OCI-LY7 (cell line): ENCODE measurements at regions not wholly inside any gene's neighbourhood (a gene's known extent, or its start where the extent isn't known, plus 50 kb on each side); places are given as distances from the start of the nearest gene placed in this dataset.

Experiments
- BruUV-seq: library from RNA; stranded (reverse); fragments of 400-500 nt; replicated peaks from 2 replicates; lab custom pipeline; 2021; lab: Mats Ljungman, UMichigan
- CTCF ChIA-PET: fragments of 300-600 bp; sonication (Branson Sonifier 250); formaldehyde crosslinking; loops from one replicate; lab custom pipeline; 2022; ENCODE audit warnings: antibody characterized with exemption; ENCODE audit not compliant: unreplicated experiment; lab: Charles Lee
- POLR2A ChIA-PET: fragments of 300-600 bp; sonication (Branson Sonifier 250); formaldehyde crosslinking; loops from one replicate; lab custom pipeline; 2022; ENCODE audit warnings: antibody characterized with exemption; lab: Charles Lee
- DNase-seq: peaks from one replicate; pipeline ENCODE4 v3.0.0-alpha.2; 2015; ENCODE audit warnings: low spot score
- H2AFZ ChIP-seq: fragments of 200-600 bp; sonication (generic), shearing (Covaris generic); 2 replicates; pipeline ENCODE4 v1.6.1; 2014; ENCODE audit warnings: mild to moderate bottlenecking, antibody characterized with exemption, low read length, moderate library complexity
- H3K27ac ChIP-seq: fragments of 200-600 bp; sonication (generic); 2 replicates; pipeline ENCODE4 v1.5.1; 2014; ENCODE audit warnings: mixed run types, low read depth, mild to moderate bottlenecking, moderate library complexity, low read length, inconsistent platforms; ENCODE audit not compliant: poor library complexity, severe bottlenecking
- H3K36me3 ChIP-seq: fragments of 200-600 bp; sonication (generic); 2 replicates; pipeline ENCODE4 v1.6.1; 2014; ENCODE audit warnings: mild to moderate bottlenecking, antibody characterized with exemption, low read length, moderate library complexity, mixed read lengths; ENCODE audit not compliant: insufficient read depth
- H3K4me1 ChIP-seq: fragments of 200-600 bp; sonication (generic); 2 replicates; pipeline ENCODE4 v1.5.1; 2014; ENCODE audit warnings: mild to moderate bottlenecking, low read length; ENCODE audit not compliant: insufficient read depth, poor library complexity, severe bottlenecking
- H3K4me2 ChIP-seq: fragments of 200-600 bp; sonication (generic); 2 replicates; pipeline ENCODE4 v1.6.1; 2014; ENCODE audit warnings: mild to moderate bottlenecking, low read length
- H3K4me3 ChIP-seq: fragments of 200-600 bp; sonication (generic); 2 replicates; pipeline ENCODE4 v1.5.1; 2014; ENCODE audit warnings: mild to moderate bottlenecking, low read depth, low read length; ENCODE audit not compliant: poor library complexity, severe bottlenecking
- H3K79me2 ChIP-seq: fragments of 200-600 bp; sonication (generic); 2 replicates; pipeline ENCODE4 v1.6.1; 2016; ENCODE audit warnings: low read depth, mild to moderate bottlenecking, low read length, moderate library complexity, mixed read lengths; ENCODE audit not compliant: insufficient read depth
- H3K9me2 ChIP-seq: fragments of 200-600 bp; sonication (generic); 2 replicates; pipeline ENCODE4 v1.6.1; 2016; ENCODE audit warnings: mild to moderate bottlenecking, low read length, mixed read lengths; ENCODE audit not compliant: insufficient read depth
- H3K9me3 ChIP-seq: fragments of 200-600 bp; sonication (generic); 2 replicates; pipeline ENCODE4 v1.6.1; 2014; ENCODE audit warnings: mild to moderate bottlenecking, mixed run types, low read length, mixed read lengths
- H4K20me1 ChIP-seq: fragments of 200-600 bp; sonication (generic); 2 replicates; pipeline ENCODE4 v1.6.1; 2014; ENCODE audit warnings: mild to moderate bottlenecking, antibody characterized with exemption, low read length, moderate library complexity, mixed read lengths; ENCODE audit not compliant: insufficient read depth
- EZH2phosphoT487 ChIP-seq: fragments of 200-600 bp; sonication (generic); IDR thresholded peaks from 2 replicates; pipeline ENCODE4 v1.6.1; 2018; ENCODE audit warnings: low read depth, borderline replicate concordance, mild to moderate bottlenecking, mixed run types, antibody characterized with exemption, low read length, moderate library complexity, mixed read lengths
- intact Hi-C: fragments of 100-400 bp; cut with micrococcal nuclease; formaldehyde crosslinking; loops from one replicate; pipeline ENCODE4 v1.10.0; 2022; ENCODE audit not compliant: unreplicated experiment
- TF ChIP-seq, protein P1 (sequence below): fragments of 200-600 bp; sonication (generic); conservative IDR thresholded peaks from 2 replicates; pipeline ENCODE4 v1.5.1; 2014; ENCODE audit warnings: mild to moderate bottlenecking, antibody characterized with exemption, low read length, moderate library complexity, mixed read lengths

DNA sequence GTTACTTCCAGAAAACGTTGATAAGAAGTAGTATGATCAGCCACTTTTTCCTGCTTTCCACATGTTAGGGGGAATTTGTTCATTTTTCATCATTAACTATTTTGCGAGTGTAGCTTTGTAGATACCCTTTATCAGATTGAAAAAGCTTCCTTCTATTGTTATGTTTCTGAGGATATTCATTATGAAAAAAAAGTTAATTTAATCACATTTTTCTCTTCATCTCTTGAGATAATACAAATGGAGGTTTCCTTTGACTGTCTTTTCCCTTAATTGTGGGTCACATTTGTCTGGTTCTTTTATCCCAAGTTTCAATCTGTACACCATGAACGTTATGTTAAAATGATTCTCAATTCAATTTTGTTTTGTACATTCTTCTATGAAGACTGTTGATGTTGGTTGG is 875.7 kb downstream of the SLC6A15 start:
- H3K9me2 ChIP-seq, result no peaks in the 10 kb centered on the region
- no peak for TF ChIP-seq EZH2phosphoT487
- TF ChIP-seq, protein P1, sequence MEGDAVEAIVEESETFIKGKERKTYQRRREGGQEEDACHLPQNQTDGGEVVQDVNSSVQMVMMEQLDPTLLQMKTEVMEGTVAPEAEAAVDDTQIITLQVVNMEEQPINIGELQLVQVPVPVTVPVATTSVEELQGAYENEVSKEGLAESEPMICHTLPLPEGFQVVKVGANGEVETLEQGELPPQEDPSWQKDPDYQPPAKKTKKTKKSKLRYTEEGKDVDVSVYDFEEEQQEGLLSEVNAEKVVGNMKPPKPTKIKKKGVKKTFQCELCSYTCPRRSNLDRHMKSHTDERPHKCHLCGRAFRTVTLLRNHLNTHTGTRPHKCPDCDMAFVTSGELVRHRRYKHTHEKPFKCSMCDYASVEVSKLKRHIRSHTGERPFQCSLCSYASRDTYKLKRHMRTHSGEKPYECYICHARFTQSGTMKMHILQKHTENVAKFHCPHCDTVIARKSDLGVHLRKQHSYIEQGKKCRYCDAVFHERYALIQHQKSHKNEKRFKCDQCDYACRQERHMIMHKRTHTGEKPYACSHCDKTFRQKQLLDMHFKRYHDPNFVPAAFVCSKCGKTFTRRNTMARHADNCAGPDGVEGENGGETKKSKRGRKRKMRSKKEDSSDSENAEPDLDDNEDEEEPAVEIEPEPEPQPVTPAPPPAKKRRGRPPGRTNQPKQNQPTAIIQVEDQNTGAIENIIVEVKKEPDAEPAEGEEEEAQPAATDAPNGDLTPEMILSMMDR, result no peak
- H3K27ac ChIP-seq, result no peak overlapping the region
- H2AFZ ChIP-seq, result no peak overlapping the region
- H3K4me1 ChIP-seq, result no peaks in the 10 kb centered on the region
- H3K4me2 ChIP-seq, result no peak overlapping the region
- no peak overlapping the region for H3K4me3 ChIP-seq
- H3K36me3 ChIP-seq, result no peaks in the 10 kb centered on the region
- BruUV-seq, result no TSS peak
- 0 out of 2 replicates have a peak, but pooled peaks cover 6% of the 10 kb centered on the region for H3K9me3 ChIP-seq
- CTCF ChIA-PET, result no interaction called here
- POLR2A ChIA-PET, result no interaction called here
- no peaks in the 10 kb centered on the region for H4K20me1 ChIP-seq
- no peaks in the 10 kb centered on the region for H3K79me2 ChIP-seq
- intact Hi-C loops, result no loop called here
- no peak for DNase-seq

DNA sequence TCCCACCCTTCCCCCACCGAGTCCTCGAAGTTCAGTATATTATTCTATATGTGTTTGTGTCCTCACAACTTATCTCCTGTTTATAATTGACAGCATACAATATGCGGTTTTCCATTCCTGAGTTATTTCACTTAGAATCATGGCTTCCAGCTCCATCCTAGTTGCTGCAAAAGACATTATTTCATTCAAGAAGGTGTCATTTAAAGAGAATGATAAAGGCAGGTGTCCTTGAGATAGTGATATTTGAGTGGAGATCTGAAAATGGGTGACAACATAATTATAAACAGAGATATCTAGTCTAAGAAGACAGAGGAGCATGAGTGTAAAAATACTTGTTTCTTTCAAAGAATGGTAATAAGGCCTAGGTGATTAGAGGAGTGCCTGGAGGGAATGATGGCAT is 876.8 kb downstream of the SLC6A15 start:
- CTCF ChIA-PET, result no interaction called here
- intact Hi-C loops, result no loop called here

DNA sequence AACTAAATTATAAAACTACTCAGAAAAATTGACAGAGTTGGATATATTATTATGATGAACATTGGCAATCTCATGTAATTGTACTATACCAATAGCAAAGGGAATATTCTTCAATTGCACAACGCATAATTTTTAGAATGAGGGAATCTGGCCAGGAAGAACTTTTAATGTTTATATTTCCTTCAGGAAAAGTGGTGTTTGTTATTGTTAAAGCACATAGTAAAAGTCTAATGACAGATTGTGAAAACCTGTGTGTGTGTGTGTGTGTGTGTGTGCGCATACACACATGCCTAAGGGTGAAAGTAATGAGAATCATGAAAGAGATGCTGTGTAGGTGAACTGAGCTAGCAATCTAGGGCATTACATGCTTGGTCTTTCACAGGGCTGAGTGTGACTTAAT is 877.7 kb downstream of the SLC6A15 start:
- Histone ChIP-seq H3K4me1 (no peaks in the 10 kb centered on the region), H3K4me2 (no peak overlapping the region), H3K4me3 (no peak overlapping the region), H3K9me3 (0 out of 2 replicates have a peak, but pooled peaks cover 6% of the 10 kb centered on the region), H3K9me2 (no peaks in the 10 kb centered on the region), H2AFZ (no peak overlapping the region), H3K36me3 (no peaks in the 10 kb centered on the region), H3K79me2 (no peaks in the 10 kb centered on the region), H4K20me1 (no peaks in the 10 kb centered on the region), H3K27ac (no peak overlapping the region)
- ChIA-PET CTCF (no interaction called here), POLR2A (no interaction called here)
- TF ChIP-seq, protein P1, result no peak
- no peak for TF ChIP-seq EZH2phosphoT487
- DNase-seq, result no peak
- no TSS peak for BruUV-seq
- intact Hi-C loops, result no loop called here

More for the DNA sequence above, 876.8 kb downstream of the SLC6A15 start:
- BruUV-seq, result no TSS peak
- POLR2A ChIA-PET, result no interaction called here
- 0 out of 2 replicates have a peak, but pooled peaks cover 6% of the 10 kb centered on the region for H3K9me3 ChIP-seq
- no peaks in the 10 kb centered on the region for H4K20me1 ChIP-seq
- no peak overlapping the region for H3K27ac ChIP-seq
- H3K9me2 ChIP-seq, result no peaks in the 10 kb centered on the region
- no peak for DNase-seq
- no peak overlapping the region for H3K4me2 ChIP-seq
- H2AFZ ChIP-seq, result no peak overlapping the region
- no peak overlapping the region for H3K4me3 ChIP-seq
- TF ChIP-seq, protein P1, result no peak
- TF ChIP-seq EZH2phosphoT487, result no peak
- H3K4me1 ChIP-seq, result no peaks in the 10 kb centered on the region
- no peaks in the 10 kb centered on the region for H3K36me3 ChIP-seq
- H3K79me2 ChIP-seq, result no peaks in the 10 kb centered on the region
